ENCODE measurements at regions not wholly inside any gene's neighbourhood (a gene's known extent, or its start where the extent isn't known, plus 50 kb on each side); places are given as distances from the start of the nearest gene placed in this dataset.

GRCh38 chr5:117255211-117256027 is 680.8 kb upstream of the SEMA6A start:
- TF ChIP-seq EZH2 (optimal IDR thresholded peaks at IDR 0.05; ENCODE audit: low read depth, low read length) (no peak), CTCF (IDR thresholded peaks at IDR 0.05; ENCODE audit: low read length) (no peak), EZH2phosphoT487 (IDR thresholded peaks at IDR 0.05; ENCODE audit: low read length) (no peak)
